HG03095 (cell line): ENCODE measurements at regions not wholly inside any gene's neighbourhood (a gene's known extent, or its start where the extent isn't known, plus 50 kb on each side); places are given as distances from the start of the nearest gene placed in this dataset.
"Not testable (repeated sequence)": the region's sequence is repeated elsewhere in the genome, so short reads cannot be mapped to it uniquely, and the experiment has no call there.

ENCODE experiments used
- ATAC-seq: cut with Tn5 transposase; IDR thresholded peaks from one replicate; pipeline ENCODE4 v1.9.1; 2021; ENCODE audit warnings: moderate library complexity; ENCODE audit not compliant: unreplicated experiment

DNA sequence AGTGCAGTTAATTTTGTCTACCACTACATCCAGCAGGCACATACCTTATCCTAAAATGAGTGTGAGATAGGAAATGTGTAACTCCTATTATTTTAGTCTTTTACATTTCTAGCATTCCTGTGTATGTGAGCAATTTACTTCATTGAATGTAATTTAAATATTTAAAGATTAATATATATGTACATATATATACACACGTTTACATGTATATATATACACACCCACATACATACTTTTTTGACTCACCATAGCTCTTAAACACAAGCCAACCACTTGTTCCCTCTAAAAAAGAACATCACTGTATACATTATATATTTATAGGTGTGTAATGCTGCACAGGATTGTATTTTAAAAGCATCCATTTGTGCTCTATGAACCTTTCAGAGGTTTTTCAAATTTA lies 425.6 kb upstream of the NECTIN3 start:
- ATAC-seq: no peak

- no peak for ATAC-seq
Measured at GRCh38 chr3:110646496-110646895, 425.1 kb upstream of the NECTIN3 start.

DNA sequence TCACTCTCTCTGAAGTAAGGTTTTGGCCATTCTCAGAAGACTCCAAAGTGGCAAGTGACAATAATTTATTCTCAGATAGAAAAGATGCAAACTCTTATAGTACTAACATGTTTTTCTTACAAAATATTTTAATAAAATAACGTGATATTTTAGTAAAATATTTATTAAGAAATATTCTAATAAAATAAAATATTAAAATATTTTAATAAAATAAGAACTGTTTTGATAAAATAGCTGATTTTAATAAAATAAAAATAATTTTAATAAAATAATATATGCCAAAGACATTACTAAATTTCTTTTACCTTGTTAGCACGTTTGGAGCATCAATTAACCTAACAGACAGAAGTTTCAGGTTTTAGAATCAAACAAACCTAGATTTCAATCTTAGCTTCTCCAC lies 424.0 kb upstream of the NECTIN3 start:
- no peak for ATAC-seq

DNA sequence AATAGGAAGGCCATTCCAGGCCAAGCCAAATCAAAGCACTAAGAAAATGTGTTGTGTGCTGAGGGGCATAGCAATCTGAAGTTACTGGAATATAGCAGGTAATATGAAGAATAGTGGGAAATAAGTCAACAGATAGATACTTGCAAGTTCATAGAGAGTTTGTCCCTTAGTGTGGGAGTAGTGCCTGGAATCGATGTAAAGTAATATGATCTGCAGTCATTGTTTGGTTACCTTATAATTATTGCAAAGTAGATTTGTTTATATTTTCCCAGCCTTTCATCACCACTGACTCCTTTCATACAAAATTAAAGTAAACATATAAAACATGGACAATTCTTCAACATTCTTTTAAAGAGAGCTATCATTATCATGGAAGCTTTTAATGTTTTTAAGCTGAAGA lies 420.9 kb upstream of the NECTIN3 start:
- ATAC-seq: no peak

DNA sequence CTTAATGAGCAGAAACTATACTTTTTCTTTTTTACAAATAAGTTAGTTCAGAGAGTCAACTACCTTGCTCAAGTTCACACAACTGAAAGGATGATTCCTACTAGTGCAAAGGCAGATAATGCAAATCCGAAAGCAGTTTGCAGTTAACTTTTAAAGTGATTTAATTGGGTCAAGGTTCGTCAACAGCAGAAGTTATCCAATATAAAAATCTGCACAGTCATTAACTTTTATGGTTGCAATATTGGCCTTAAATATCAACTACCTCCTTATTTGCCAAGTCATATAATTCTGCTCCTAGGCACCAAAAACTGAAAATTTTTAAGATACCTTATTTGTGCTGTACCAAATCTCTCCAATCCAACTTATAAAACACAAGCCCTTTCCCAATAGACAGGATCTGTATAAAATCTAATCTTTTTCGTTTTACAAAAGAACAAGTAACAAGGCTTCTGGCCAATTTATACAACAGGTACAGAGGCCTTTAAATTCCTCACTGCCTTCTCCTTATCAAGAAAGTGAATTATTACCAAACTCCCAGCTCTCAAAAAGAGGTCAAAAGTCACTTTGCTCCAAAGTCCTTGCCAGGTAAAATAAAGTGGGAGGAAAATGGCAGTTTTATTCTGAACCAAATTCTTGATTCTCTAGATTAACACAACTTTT lies 416.6 kb upstream of the NECTIN3 start:
- ATAC-seq: no peak

DNA sequence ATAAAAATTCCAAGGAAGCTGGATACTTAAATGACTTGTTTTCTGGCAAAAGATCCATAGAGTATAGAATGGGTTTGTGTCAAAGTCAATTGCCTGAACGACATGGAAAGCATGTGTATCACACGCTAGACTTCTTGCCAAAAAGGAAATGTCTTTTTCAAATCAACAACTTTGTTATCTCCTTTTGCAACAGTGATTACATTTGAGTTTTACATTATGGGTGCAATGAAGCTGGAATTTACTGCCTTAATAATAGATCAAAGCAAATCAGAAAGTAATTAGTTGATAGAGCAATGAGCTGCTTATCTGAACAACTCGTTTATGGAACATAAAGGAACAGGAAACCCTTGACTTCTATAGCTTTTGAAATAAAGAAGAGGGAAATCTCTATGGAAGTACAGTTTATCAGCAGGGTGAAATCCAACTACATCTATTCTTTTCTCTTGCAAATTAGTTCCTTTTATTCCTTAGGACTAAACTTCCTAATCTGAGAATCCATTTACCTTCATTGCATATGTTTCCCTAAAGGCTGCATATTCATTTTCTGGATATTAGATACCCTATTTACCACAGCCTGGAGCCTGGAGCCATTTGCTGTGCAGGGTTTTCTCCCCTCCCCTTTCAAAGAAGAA lies 415.1 kb upstream of the NECTIN3 start:
- ATAC-seq: no peak

- no peak for ATAC-seq
Measured at GRCh38 chr3:110664148-110664547, 407.5 kb upstream of the NECTIN3 start.

DNA sequence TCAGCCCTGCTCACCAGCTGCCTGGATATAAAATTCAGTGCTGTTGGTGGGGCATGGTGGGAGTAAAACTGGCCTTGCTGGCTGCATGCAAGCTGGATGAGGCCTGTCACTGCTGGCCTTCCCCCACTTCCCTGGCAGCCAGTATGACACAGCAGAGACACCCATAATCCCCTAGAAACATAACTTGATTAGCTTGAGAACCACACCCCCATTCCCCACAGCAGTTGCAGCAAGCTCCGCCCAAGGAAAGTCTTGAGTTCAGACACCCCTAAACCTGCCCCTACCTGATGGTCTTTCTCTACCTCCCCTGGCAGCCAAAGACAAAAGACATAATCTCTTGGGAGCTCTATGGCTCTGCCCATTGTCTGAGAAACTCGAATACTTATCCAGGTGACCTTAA lies 405.1 kb upstream of the NECTIN3 start:
- ATAC-seq: no peak

DNA sequence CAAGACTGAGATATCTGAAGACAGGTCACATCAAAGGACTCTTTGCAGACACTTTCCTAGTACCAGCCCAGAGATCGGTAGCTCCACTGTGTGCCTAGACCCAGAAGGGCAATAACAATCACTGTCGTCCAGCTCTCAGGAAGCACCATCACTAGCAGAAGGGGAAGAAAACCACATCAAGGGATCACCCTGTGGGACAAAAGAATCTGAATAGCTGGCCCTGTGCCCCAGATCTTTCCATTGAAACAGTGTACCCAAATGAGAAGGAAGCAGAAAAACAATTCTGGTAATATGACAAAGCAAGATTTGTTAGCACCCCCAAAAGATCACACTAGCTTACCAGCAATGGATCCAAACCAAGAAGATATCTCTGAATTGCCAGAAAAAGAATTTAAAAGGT lies 404.4 kb upstream of the NECTIN3 start:
- no peak for ATAC-seq

DNA sequence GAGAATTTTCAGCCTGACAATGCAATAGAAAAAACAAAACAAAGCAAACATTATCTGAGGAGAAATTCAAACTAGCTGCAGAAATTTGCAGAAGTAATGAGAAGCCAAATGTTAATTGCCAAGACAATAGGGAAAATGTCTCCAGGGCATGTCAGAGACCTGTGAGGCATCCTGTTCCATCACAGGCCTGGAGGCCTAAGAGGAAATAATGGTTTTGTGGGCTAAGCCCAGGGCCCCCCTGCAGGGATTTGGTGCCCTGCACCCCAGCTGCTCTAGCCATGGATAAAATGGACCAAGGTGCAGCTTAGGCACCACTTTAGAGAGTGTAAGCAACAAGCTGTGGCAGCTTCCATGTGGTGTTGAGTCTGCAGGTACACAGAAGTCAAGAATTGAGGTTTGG lies 401.2 kb upstream of the NECTIN3 start:
- no peak for ATAC-seq

DNA sequence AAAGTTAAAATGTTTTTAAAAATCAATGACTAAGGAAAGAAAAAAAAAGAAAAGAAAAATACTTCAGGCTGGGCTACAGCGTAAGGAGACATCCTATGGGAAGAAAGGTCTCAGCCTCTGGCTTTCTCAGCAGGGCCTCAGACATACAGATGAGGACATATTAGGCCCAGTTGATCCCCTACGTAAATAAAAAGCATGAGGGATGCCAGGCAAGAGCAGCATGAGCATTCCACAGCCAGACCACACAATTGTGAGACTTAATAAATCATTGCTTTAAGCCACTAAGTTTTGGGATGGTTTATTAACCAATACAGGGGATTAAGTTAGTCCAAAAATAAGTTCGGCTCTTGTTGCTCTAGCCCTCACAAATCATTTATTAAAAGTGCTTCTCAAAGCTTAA lies 394.1 kb upstream of the NECTIN3 start:
- ATAC-seq: no peak

DNA sequence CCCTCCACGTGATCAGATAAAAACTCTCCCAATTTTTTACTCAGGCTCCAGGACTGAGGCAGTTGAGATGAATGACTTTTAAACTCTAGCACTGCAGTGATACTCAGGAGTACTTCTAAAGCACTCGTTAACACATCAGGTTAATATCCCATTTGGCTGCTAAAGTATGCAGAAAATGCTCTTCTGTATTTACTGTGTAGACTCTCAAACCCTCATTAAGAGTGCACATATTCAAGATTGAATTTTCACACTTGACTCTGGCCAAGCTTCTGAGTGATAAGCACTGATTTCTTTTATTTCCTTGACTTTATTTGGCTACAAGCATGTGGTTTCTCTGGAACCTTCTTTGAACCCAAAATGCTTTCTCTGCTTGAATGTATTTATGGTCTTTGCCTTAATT lies 392.3 kb upstream of the NECTIN3 start:
- ATAC-seq: no peak

DNA sequence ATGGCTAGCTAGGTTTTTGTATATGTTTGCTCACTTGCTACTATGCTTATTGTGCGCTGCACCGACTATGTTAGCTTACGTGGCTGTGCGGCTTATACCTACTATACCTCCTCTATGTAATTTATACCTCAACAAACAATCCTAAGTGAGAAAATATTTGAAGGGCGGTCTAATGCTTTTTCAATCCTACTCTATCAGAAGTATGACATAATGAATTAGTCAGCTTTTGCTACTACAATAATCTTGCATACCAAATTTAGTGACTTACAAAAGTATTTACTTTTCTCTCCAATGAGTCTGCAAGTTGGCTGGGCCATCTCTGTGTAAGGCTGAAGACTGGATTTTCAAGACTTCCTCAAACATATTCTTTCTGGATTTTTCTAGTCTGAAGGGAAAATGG lies 391.2 kb upstream of the NECTIN3 start:
- no peak for ATAC-seq

GRCh38 chr3:110684466-110684865 lies 387.1 kb upstream of the NECTIN3 start:
- ATAC-seq: no peak

DNA sequence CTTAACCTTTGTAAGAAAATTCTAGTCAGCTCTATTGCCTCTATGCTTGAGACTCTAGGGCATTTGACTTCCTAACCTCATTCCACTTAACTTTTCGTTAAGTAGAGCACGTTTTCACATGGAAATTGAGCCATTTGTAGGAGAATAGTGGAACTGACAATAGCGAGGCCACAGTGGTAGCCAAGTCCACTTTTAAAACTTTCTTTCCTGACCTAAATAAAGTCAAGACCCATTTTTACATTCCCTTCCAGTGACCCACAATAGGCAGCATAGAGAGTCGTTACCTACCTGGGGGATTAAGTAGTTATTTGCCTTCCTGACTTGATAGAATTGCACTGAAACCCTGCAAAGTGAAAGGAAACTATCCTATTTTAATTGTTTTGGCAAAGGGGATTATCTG lies 386.0 kb upstream of the NECTIN3 start:
- ATAC-seq: no peak

- no peak for ATAC-seq
Measured at GRCh38 chr3:110686701-110687100, 384.9 kb upstream of the NECTIN3 start.

- no peak for ATAC-seq
Measured at GRCh38 chr3:110687138-110687537, 384.5 kb upstream of the NECTIN3 start.

- ATAC-seq: no peak
Measured at GRCh38 chr3:110697961-110698360, 373.7 kb upstream of the NECTIN3 start.

DNA sequence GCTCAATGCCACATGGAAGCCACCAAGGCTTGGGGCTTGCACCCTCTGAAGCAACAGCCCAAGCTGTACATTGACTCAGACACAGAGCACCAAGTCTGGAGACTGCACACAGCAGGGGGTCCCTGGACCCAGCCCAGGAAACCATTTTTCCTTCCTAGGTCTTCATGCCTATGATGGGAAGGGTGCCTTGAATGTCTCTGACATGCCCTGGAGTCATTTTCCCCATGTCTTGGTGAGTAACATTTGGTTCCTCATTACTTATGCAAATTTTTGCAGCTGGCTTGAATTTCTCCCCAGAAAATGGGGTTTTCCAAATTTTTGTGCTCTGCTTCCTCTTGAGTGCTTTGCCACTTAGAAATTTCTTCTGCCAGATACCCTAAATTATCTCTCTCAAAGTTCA lies 367.3 kb upstream of the NECTIN3 start:
- not testable (repeated sequence) for ATAC-seq

DNA sequence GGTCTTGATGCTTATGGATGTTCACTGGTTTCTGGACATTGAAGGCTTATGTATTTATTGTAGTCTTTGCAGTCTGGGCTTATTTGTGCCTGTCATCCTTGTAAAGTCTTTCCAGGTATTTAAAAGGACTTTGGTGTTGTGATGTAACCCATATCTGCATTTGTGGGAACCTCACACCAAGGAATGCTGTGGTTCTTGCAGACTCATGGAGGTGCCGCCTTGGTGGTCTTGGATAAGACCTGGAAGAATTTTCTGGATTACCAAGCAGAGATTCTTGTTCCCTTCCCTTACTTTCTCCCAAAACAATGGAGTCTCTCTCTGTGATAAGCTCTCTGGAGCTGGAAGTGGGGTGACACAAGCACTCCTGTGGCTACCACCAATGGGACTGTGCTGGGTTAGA lies 363.5 kb upstream of the NECTIN3 start:
- no peak for ATAC-seq

- no peak for ATAC-seq
Measured at GRCh38 chr3:110710156-110710555, 361.5 kb upstream of the NECTIN3 start.

GRCh38 chr3:110710603-110711002 lies 361.0 kb upstream of the NECTIN3 start:
- ATAC-seq: no peak
